GM12891 (cell line): ENCODE measurements at regions not wholly inside any gene's neighbourhood (a gene's known extent, or its start where the extent isn't known, plus 50 kb on each side); places are given as distances from the start of the nearest gene placed in this dataset.

Experiments used
- DNase-seq: peaks from one replicate; pipeline ENCODE4 v3.0.0; 2011; ENCODE audit warnings: low spot score; ENCODE audit not compliant: insufficient read length
- FAIRE-seq: peaks from 2 replicates; lab custom pipeline; 2011; peaks lifted over from hg19 to GRCh38; lab: Jason Lieb, UNC
- PAX5 ChIP-seq: IDR thresholded peaks from 2 replicates; pipeline ENCODE4 v1.6.1; 2011; ENCODE audit warnings: low read length, moderate library complexity, mild to moderate bottlenecking; ENCODE audit not compliant: insufficient read depth, severe bottlenecking
- POLR2A ChIP-seq: IDR thresholded peaks from 2 replicates; pipeline ENCODE4 v1.6.1; 2011; ENCODE audit warnings: low read depth, low read length, control low read depth
- POLR2AphosphoS5 ChIP-seq: IDR thresholded peaks from 2 replicates; pipeline ENCODE4 v1.6.1; 2011; ENCODE audit warnings: low read depth, low read length, control low read depth
- POU2F2 ChIP-seq: IDR thresholded peaks from 2 replicates; pipeline ENCODE4 v1.6.1; 2011; ENCODE audit warnings: low read depth, mild to moderate bottlenecking, control low read depth, low read length, moderate library complexity
- SPI1 ChIP-seq: IDR thresholded peaks from 2 replicates; pipeline ENCODE4 v1.6.1; 2011; ENCODE audit warnings: low read depth, low read length, control low read depth
- TAF1 ChIP-seq: IDR thresholded peaks from 2 replicates; pipeline ENCODE4 v1.6.1; 2011; ENCODE audit warnings: low read depth, low read length, control low read depth

- DNase-seq (no peak), FAIRE-seq (no peak)
- no peak for TF ChIP-seq SPI1
- TF ChIP-seq POU2F2 = no peak
- no peak for TF ChIP-seq PAX5
- TF ChIP-seq POLR2AphosphoS5 = no peak
- no peak for TF ChIP-seq TAF1
- TF ChIP-seq POLR2A = no peak
These were observed 608.3 kb upstream of the SALL1 start for GRCh38 chr16:51759329-51759728.

DNA sequence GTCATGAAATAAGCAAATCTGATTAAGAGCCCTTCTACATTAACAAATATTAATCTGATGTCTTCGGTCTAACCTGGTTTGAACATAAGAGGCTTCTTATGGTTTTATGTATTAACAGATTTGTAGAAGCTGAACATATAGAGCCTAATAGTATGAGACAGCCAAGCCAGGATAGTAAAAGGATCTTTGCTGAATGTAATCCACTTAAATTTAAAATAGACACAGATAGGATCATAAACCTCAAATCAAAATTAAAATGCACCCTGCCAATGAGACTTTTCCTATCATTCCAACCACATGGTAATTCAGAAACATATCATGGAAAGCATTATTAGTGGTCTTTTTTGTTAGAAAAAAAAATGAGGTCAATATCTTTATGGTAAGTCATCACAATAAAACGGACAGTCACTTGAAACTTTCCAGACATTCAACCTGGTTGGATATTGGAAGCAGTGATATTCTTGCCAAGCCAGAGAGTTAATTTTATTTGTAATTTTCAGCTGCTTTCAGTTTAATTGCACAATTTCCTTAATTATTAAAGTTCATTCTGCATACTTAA lies 606.9 kb upstream of the SALL1 start:
- FAIRE-seq (no peak), DNase-seq (no peak)
- no peak for TF ChIP-seq PAX5
- no peak for TF ChIP-seq POLR2AphosphoS5
- no peak for TF ChIP-seq POU2F2
- TF ChIP-seq POLR2A = no peak
- no peak for TF ChIP-seq SPI1
- no peak for TF ChIP-seq TAF1

DNA sequence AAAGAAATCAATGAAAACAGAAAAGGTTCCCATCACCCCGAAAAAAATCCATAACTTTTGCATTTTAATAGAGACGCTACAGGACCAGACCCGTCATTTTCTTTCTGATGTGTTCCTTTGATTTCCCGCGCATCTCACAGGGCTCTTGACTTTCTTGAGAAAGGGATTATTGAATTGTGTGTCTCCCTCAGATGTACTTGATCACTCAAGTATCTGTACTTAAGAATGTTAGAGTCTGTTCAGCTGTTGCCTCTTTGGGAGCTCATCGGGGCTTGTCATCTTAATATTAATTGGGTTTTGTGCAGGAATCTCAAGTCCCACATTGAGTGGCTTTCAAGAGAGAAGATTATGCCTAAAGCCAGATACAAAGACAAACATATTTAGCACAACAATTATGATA lies 606.4 kb upstream of the SALL1 start:
- TF ChIP-seq SPI1 = no peak
- TF ChIP-seq TAF1 = no peak
- TF ChIP-seq PAX5 = no peak
- TF ChIP-seq POLR2A = no peak
- no peak for TF ChIP-seq POLR2AphosphoS5
- no peak for DNase-seq
- no peak for FAIRE-seq

DNA sequence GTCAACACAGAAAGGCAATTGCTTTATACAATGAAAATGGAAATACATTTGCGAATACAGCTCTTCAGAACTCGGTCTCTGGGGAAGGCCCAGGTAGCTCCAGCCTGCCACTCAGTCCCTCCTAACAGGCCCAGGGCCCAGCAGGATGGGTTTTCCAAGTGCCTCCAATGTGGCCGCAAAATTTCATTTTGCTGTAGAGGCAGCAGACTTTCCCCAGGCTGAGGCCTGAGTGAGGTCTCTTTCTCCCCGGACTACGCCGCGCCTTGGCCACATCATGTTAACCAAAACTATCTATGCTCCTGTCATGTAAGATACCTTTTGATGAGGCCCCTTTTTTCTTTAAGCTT lies 606.0 kb upstream of the SALL1 start:
- DNase-seq (no peak), FAIRE-seq (no peak)
- TF ChIP-seq POLR2A (no peak), SPI1 (no peak), POU2F2 (no peak), TAF1 (no peak), PAX5 (no peak), POLR2AphosphoS5 (no peak)

DNA sequence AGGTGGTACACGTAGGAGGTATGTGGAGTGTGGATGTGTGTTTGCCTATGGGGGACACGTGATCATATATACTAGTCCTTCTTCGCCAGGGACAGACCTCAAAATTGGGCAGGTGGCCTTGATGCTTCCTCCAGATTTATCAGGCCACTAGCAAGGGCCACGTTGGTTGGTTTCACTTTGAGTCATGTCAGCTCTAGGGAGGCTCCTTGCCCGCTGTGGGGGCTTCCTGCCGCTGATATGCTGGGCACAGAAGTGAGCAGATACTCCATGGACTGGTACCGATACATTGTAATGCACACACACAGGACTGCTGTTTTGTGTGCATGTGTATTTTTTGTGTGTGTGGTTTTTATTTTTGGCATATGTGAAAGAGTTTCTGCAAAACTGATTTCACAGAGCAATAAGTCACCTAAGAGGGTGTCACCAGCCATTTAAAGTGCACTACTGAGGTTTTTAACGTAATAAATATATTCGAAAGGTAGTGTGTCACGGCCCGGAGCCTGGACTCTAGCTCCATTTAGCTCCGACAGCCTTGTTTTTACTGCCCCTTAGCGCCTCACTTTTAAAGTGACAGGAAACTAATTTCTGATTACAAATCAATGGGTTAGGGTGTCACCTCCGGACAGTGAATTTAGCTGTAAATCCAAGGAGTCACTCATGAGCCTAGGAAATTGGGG lies 605.5 kb upstream of the SALL1 start:
- no peak for FAIRE-seq
- no peak for DNase-seq

GRCh38 chr16:51755577-51756355 lies 604.7 kb upstream of the SALL1 start:
- FAIRE-seq = no peak
- TF ChIP-seq PAX5 (no peak), POLR2AphosphoS5 (no peak), SPI1 (no peak), POU2F2 (no peak), POLR2A (no peak), TAF1 (no peak)
- no peak for DNase-seq

More for the DNA sequence above, 605.5 kb upstream of the SALL1 start:
- TF ChIP-seq PAX5 (no peak), TAF1 (no peak), POLR2A (no peak), POU2F2 (no peak), POLR2AphosphoS5 (no peak), SPI1 (no peak)

GRCh38 chr16:51755039-51755501 lies 604.0 kb upstream of the SALL1 start:
- no peak for DNase-seq
- FAIRE-seq = no peak
- TF ChIP-seq TAF1 (no peak), POLR2A (no peak), SPI1 (no peak), PAX5 (no peak), POLR2AphosphoS5 (no peak), POU2F2 (no peak)

DNA sequence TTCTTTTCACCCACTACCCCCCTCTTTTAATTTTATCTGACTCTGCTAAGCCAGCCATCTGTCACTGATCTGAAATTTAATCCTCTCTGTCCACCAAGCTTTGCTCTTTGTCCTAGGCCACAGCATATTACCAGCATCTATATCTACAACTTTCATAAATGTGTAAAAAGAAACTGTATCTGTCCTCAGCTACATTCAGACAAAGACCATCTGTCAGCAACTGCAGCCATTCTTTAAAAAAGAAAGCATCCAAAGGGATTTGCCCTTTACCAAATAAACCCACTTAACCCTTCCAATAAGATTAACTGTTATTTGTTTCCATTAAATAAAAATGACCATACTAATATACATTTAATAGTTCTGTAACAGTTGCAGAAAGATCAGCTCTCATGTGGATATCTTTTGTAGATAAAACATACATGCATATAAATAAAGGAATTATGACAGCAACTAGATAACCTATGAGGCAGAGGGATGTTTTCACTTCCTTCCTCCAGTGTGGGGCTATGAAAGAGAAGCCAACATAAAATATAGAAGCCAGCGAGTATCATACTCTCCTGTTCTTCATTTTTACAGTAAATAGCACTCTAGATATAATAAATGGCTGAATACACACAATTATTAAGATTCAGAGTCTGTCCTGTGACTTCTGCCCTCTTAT lies 602.5 kb upstream of the SALL1 start:
- FAIRE-seq (no peak), DNase-seq (no peak)
- TF ChIP-seq SPI1 (no peak), TAF1 (no peak), PAX5 (no peak), POLR2A (no peak), POLR2AphosphoS5 (no peak), POU2F2 (no peak)

DNA sequence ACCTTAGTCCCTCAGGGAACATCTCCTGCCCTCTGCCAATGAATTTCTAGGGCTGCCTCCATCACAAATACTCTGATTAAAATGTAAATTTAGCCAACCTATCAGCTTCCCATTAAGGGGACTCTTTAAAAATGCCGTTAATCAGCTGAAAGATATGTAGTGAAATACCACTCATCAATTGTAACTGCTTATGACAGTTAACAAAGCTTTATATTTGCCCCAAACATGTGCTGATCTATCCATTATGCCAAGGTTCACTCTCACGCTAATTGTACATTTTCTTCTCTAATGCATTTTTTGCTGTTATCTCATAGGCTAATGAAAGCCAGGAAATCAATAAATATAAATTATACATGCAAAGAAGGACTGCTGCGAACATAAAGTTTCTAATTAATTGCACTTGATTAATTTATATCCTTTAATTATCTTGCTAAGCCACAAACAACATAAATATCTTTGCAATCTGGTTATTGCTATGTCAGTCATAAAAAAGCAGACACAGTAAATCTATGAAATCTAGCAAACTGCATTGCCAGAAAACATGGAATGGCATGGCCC lies 601.4 kb upstream of the SALL1 start:
- no peak for DNase-seq
- FAIRE-seq = no peak
- TF ChIP-seq POLR2AphosphoS5 (no peak), PAX5 (no peak), SPI1 (no peak), TAF1 (no peak), POU2F2 (no peak), POLR2A (no peak)
